ENCODE measurements at regions not wholly inside any gene's neighbourhood (a gene's known extent, or its start where the extent isn't known, plus 50 kb on each side); places are given as distances from the start of the nearest gene placed in this dataset.
"Not testable (repeated sequence)": the region's sequence is repeated elsewhere in the genome, so short reads cannot be mapped to it uniquely, and the experiment has no call there.

GRCh38 chr12:100068305-100068704, 74.4 kb downstream of the BLTP3B start:
- DNase-seq (no peak), ATAC-seq (no peak)
- Histone ChIP-seq H3K4me3 (no peak overlapping the region), H3K27ac (no peak overlapping the region), H3K9me3 (peaks cover 0 to 36% (median 5%) of the 10 kb centered on the region in 12 donors), H3K27me3 (no peaks in the 10 kb centered on the region), H3K36me3 (peaks cover 0 to 70% (median 38%) of the 10 kb centered on the region in 9 donors), H3K4me1 (no peaks in the 10 kb centered on the region)
- intact Hi-C loops (cut with DNase I): no loop called here
- WGBS, 4 donors: 97 to 100% (median 98%) methylated on average over 1 of the region's 1 CpG
- no peak for TF ChIP-seq CTCF (IDR thresholded peaks at IDR 0.05)
- no peak for TF ChIP-seq POLR2A (IDR thresholded peaks at IDR 0.05)

GRCh38 chr12:100061814-100062213, 77.1 kb upstream of the ANKS1B start:
- ATAC-seq: no peak
- WGBS, 4 donors: 89 to 92% (median 91%) methylated on average over 3 of the region's 3 CpGs
- DNase-seq: no peak
- H3K36me3 ChIP-seq: peaks cover 0 to 77% (median 54%) of the 10 kb centered on the region in 9 donors
- H3K4me1 ChIP-seq: no peaks in the 10 kb centered on the region
- peaks cover 0 to 19% (median 5%) of the 10 kb centered on the region in 12 donors for H3K9me3 ChIP-seq
- H3K27ac ChIP-seq: no peak overlapping the region
- no peaks in the 10 kb centered on the region for H3K27me3 ChIP-seq
- intact Hi-C loops (cut with DNase I): no loop called here
- H3K4me3 ChIP-seq: no peak overlapping the region
- TF ChIP-seq CTCF (IDR thresholded peaks at IDR 0.05) (no peak), POLR2A (IDR thresholded peaks at IDR 0.05) (no peak)

DNA sequence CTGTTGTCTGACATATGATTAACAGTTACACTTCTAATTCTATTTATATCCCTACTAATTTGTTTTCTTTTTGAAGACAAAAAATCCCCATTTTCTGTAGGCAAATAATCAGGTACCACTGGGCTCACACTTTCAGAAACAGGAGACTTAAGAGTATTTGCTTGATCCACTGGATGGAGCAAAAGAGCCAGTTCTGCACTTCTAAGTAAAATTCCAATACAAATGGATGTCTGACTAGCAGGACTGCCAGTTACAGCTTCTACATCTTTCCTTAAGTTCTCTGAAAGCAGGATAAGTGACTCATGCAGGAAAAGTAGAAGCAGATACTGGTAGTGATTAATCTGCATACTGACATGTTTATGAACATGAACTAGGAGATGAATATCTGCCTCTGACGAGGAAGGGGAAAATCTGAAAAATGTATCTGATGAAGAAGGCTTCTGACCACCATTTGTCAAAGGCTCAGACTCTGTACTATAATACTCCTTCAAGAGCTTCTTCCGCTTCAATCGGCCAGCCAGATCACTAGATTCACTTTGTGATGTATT, 73.8 kb upstream of the ANKS1B start:
- intact Hi-C loops (cut with DNase I): no loop called here
- Histone ChIP-seq H3K4me1 (no peaks in the 10 kb centered on the region), H3K4me3 (no peak overlapping the region), H3K9me3 (no peaks in the 10 kb centered on the region), H3K27ac (no peak overlapping the region), H3K27me3 (no peaks in the 10 kb centered on the region), H3K36me3 (peaks cover 0 to 87% (median 74%) of the 10 kb centered on the region in 9 donors)
- TF ChIP-seq CTCF (IDR thresholded peaks at IDR 0.05): no peak
- no peak for TF ChIP-seq POLR2A (IDR thresholded peaks at IDR 0.05)
- ATAC-seq (no peak), DNase-seq (no peak)
- 81 to 90% (median 86%) methylated on average over 3 of the region's 3 CpGs for WGBS, 4 donors

GRCh38 chr12:100046202-100046601, 61.5 kb upstream of the ANKS1B start:
- H3K4me1 ChIP-seq; ATAC-seq; intact Hi-C loops (cut with DNase I); H3K27ac ChIP-seq; DNase-seq; H3K4me3 ChIP-seq; H3K27me3 ChIP-seq; H3K9me3 ChIP-seq: not testable (repeated sequence)
- H3K36me3 ChIP-seq: peaks cover 0 to 85% (median 64%) of the 10 kb centered on the region in 9 donors
- 89 to 96% (median 92%) methylated on average over 3 of the region's 3 CpGs for WGBS, 4 donors

DNA sequence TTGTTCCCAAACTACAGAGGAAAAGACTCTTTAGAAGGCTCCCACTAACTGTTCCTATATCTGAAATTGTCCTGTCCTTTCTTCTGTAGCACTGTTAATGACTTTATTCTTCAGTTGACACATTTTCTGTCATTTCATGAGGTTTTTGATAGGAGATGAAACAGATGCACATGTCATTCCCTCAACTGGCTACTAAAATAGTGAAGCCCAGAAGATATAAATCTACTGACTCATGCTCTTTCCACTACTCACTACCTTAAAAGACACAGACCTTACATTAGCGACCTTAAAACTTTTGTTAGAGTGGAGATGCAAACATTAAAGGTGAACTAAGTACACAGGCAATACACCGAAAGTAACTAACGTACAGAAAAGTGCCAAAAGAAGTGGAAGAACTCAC, 59.5 kb upstream of the ANKS1B start:
- Histone ChIP-seq H3K4me1 (no peaks in the 10 kb centered on the region), H3K27ac (no peak overlapping the region), H3K36me3 (peaks cover 0 to 74% (median 48%) of the 10 kb centered on the region in 9 donors), H3K9me3 (peaks cover 0 to 6% (median 0%) of the 10 kb centered on the region in 12 donors), H3K4me3 (no peak overlapping the region), H3K27me3 (no peaks in the 10 kb centered on the region)
- TF ChIP-seq POLR2A (IDR thresholded peaks at IDR 0.05): no peak
- no peak for TF ChIP-seq CTCF (IDR thresholded peaks at IDR 0.05)
- 90 to 97% (median 93%) methylated on average over 3 of the region's 3 CpGs for WGBS, 4 donors
- no peak for DNase-seq
- intact Hi-C loops (cut with DNase I): no loop called here
- no peak for ATAC-seq

Data from heart left ventricle (tissue), 16 donors.